Spleen (tissue), 7 donors: ENCODE measurements at regions not wholly inside any gene's neighbourhood (a gene's known extent, or its start where the extent isn't known, plus 50 kb on each side); places are given as distances from the start of the nearest gene placed in this dataset.

Experiments
- POLR2A ChIP-seq, 3 donors: fragments of 450-650 bp; IDR thresholded peaks; one replicate each; pipeline ENCODE4 v1.5.1; 2017; ENCODE audit warnings: antibody characterized with exemption in 3 of 3, mild to moderate bottlenecking in 1 of 3
- TF ChIP-seq, protein P1 (sequence below), 11 experiments: fragments of 200-600 bp in 7 of 11; fragments of 450-650 bp in 4 of 11; sonication (generic) in 4 of 11; IDR thresholded peaks in 8 of 11; conservative IDR thresholded peaks in 3 of 11; 1 replicate in 7 of 11; 2 replicates in 4 of 11; pipeline versions ENCODE4 v1.4.0 to v1.8.0; 2016 to 2021; ENCODE audit warnings: antibody characterized with exemption in 11 of 11, inconsistent platforms in 4 of 11, mild to moderate bottlenecking in 1 of 11
- donor health status: DM: no; HTN: no; CAD: no; lungs with moderate emphysema.
- donor health status: DM: no; HTN: no; CAD: no.
- donor health status: DM: no; HTN: no; CAD: no.

DNA sequence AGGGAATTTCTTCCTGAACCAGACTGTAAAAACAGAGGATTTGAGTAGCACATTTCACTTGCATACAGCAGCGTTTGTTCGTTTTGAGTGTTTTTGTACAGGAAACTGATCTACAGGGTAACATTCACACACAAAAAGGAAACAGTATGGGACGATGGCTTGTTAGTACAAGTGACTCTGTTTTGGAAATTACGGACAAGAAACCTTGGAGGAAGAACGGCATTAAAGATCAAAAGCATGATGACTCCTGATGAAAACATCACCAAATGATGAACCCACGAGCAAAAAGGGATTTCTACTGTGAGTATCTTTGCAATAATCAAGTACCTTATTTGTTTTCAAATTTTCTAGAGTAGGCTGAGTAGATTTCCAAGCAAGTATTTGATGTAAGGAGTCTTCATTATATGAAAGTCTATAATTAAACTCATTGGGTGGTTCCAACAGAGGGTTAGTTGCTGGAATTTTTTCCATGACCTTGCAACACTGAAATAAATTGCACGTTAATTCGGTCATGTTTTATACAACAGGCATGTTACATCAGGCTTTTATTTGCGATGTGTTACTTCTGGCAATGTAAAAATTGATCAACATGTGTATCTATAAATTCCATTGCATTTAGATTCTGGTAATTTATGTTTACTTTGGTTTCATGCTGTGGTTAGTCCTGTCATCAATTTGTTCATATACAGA, 76.7 kb upstream of the KCNK2 start:
- TF ChIP-seq, protein P1, sequence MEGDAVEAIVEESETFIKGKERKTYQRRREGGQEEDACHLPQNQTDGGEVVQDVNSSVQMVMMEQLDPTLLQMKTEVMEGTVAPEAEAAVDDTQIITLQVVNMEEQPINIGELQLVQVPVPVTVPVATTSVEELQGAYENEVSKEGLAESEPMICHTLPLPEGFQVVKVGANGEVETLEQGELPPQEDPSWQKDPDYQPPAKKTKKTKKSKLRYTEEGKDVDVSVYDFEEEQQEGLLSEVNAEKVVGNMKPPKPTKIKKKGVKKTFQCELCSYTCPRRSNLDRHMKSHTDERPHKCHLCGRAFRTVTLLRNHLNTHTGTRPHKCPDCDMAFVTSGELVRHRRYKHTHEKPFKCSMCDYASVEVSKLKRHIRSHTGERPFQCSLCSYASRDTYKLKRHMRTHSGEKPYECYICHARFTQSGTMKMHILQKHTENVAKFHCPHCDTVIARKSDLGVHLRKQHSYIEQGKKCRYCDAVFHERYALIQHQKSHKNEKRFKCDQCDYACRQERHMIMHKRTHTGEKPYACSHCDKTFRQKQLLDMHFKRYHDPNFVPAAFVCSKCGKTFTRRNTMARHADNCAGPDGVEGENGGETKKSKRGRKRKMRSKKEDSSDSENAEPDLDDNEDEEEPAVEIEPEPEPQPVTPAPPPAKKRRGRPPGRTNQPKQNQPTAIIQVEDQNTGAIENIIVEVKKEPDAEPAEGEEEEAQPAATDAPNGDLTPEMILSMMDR (IDR thresholded peaks at IDR 0.05 in 8 of 11, conservative IDR thresholded peaks at IDR 0.05 in 3 of 11), result no peak
- TF ChIP-seq POLR2A (IDR thresholded peaks at IDR 0.05), result no peak
